ENCODE measurements at regions not wholly inside any gene's neighbourhood (a gene's known extent, or its start where the extent isn't known, plus 50 kb on each side); places are given as distances from the start of the nearest gene placed in this dataset.

- H3K36me3 ChIP-seq (ENCODE audit: low read depth) = no peaks in the 10 kb centered on the region
- H3K9me3 ChIP-seq (ENCODE audit: insufficient read depth, low read depth) = peaks cover 6% of the 10 kb centered on the region; the same call in 1 of the 2 replicates
- peaks cover 19% of the 10 kb centered on the region for H3K4me1 ChIP-seq (replicated peaks; ENCODE audit: insufficient read depth)
- intact Hi-C loops (cut with micrococcal nuclease; ENCODE audit: unreplicated experiment) = no loop called here
- ChIA-PET CTCF (no interaction called here), POLR2A (ENCODE audit: unreplicated experiment) (no interaction called here)
- no peaks in the 10 kb centered on the region for H3K27me3 ChIP-seq (ENCODE audit: insufficient read depth, low read depth)
- H3K79me2 ChIP-seq (ENCODE audit: low read depth) = no peaks in the 10 kb centered on the region
- no peaks in the 10 kb centered on the region for H4K20me1 ChIP-seq (ENCODE audit: insufficient read depth)
- H2AFZ ChIP-seq = no peak overlapping the region
- H3F3A ChIP-seq (ENCODE audit: insufficient read depth, low read depth) = peaks cover 6% of the 10 kb centered on the region; the same call in 1 of the 2 replicates
- H3K4me2 ChIP-seq = no peak overlapping the region
- no peak overlapping the region for H3K27ac ChIP-seq
- no peaks in the 10 kb centered on the region for H3K9me2 ChIP-seq (ENCODE audit: insufficient read depth)
- no TSS peak for BruUV-seq (replicated peaks)
- H3K4me3 ChIP-seq = no peak overlapping the region
- no peak for DNase-seq
- TF ChIP-seq CTCF (conservative IDR thresholded peaks at IDR 0.05) = no peak
- no peak for TF ChIP-seq EZH2 (IDR thresholded peaks at IDR 0.05; ENCODE audit: low read depth)
Measured at GRCh38 chr12:93152617-93153016, 223.5 kb upstream of the EEA1 start.

GRCh38 chr12:93153321-93153720 lies 224.2 kb upstream of the EEA1 start:
- Histone ChIP-seq H3K4me3 (no peak overlapping the region), H2AFZ (no peak overlapping the region), H3K9me3 (ENCODE audit: insufficient read depth, low read depth) (peaks cover 12% of the 10 kb centered on the region; the same call in 1 of the 2 replicates), H3K9me2 (ENCODE audit: insufficient read depth) (no peaks in the 10 kb centered on the region), H3K4me2 (no peak overlapping the region), H3F3A (ENCODE audit: insufficient read depth, low read depth) (peaks cover 6% of the 10 kb centered on the region; the same call in 1 of the 2 replicates), H3K79me2 (ENCODE audit: low read depth) (no peaks in the 10 kb centered on the region), H3K36me3 (ENCODE audit: low read depth) (no peaks in the 10 kb centered on the region), H3K27me3 (ENCODE audit: insufficient read depth, low read depth) (no peaks in the 10 kb centered on the region), H3K27ac (no peak overlapping the region), H4K20me1 (ENCODE audit: insufficient read depth) (no peaks in the 10 kb centered on the region), H3K4me1 (replicated peaks; ENCODE audit: insufficient read depth) (peaks cover 19% of the 10 kb centered on the region)
- CTCF ChIA-PET = no interaction called here
- no TSS peak for BruUV-seq (replicated peaks)
- TF ChIP-seq EZH2 (IDR thresholded peaks at IDR 0.05; ENCODE audit: low read depth) = no peak
- TF ChIP-seq CTCF (conservative IDR thresholded peaks at IDR 0.05) = no peak
- intact Hi-C loops (cut with micrococcal nuclease; ENCODE audit: unreplicated experiment) = no loop called here
- no peak for DNase-seq
- POLR2A ChIA-PET (ENCODE audit: unreplicated experiment) = no interaction called here

GRCh38 chr12:93154096-93154728 lies 223.5 kb upstream of the NUDT4 start:
- no peaks in the 10 kb centered on the region for H3K9me2 ChIP-seq (ENCODE audit: insufficient read depth)
- H3K4me3 ChIP-seq = no peak overlapping the region
- TF ChIP-seq CTCF (conservative IDR thresholded peaks at IDR 0.05) = no peak
- no peak for TF ChIP-seq EZH2 (IDR thresholded peaks at IDR 0.05; ENCODE audit: low read depth)
- no peak for DNase-seq
- H3K27ac ChIP-seq = no peak overlapping the region
- H3K36me3 ChIP-seq (ENCODE audit: low read depth) = no peaks in the 10 kb centered on the region
- no peaks in the 10 kb centered on the region for H4K20me1 ChIP-seq (ENCODE audit: insufficient read depth)
- peaks cover 10% of the 10 kb centered on the region; the same call in 1 of the 2 replicates for H3K9me3 ChIP-seq (ENCODE audit: insufficient read depth, low read depth)
- peaks cover 6% of the 10 kb centered on the region; the same call in 1 of the 2 replicates for H3F3A ChIP-seq (ENCODE audit: insufficient read depth, low read depth)
- H3K4me2 ChIP-seq = no peak overlapping the region
- POLR2A ChIA-PET (ENCODE audit: unreplicated experiment) = no interaction called here
- CTCF ChIA-PET = interaction anchor here (0.6 kb wide), 1 partner anchor 139 kb away, joined by 3 read pairs; no protein-coding TSS in a partner anchor
- intact Hi-C loops (cut with micrococcal nuclease; ENCODE audit: unreplicated experiment) = no loop called here
- H3K79me2 ChIP-seq (ENCODE audit: low read depth) = no peaks in the 10 kb centered on the region
- H2AFZ ChIP-seq = 0 out of 2 replicates have a peak overlapping the region, but pooled peaks have one; percentile 52
- BruUV-seq (replicated peaks) = no TSS peak
- no peaks in the 10 kb centered on the region for H3K27me3 ChIP-seq (ENCODE audit: insufficient read depth, low read depth)
- H3K4me1 ChIP-seq (replicated peaks; ENCODE audit: insufficient read depth) = peaks cover 19% of the 10 kb centered on the region
